Heart left ventricle (tissue), 13 donors: ENCODE measurements at regions not wholly inside any gene's neighbourhood (a gene's known extent, or its start where the extent isn't known, plus 50 kb on each side); places are given as distances from the start of the nearest gene placed in this dataset.

Source experiments
- CTCF ChIP-seq, 12 donors: fragments of 200-600 bp; sonication (generic) in 4 of 12; IDR thresholded peaks; one replicate each; pipeline versions ENCODE4 v1.5.0 to v1.8.0; 2018 to 2022; ENCODE audit warnings: antibody characterized with exemption in 12 of 12, mild to moderate bottlenecking in 5 of 12
- POLR2A ChIP-seq, 2 donors: fragments of 450-650 bp; IDR thresholded peaks; one replicate each; pipeline ENCODE4 v1.6.1; 2017; ENCODE audit warnings: antibody characterized with exemption in 2 of 2, mild to moderate bottlenecking in 2 of 2, moderate library complexity in 2 of 2
- donor health status: ischemic (EF 13 %, LVEDD 7.1; RV severe dilation, severe dysfunction).
- donor health status: DM: no; HTN: yes; CAD: no.
- donor health status: DM: no; HTN: no; CAD: no.
- donor health status: ischemic (EF 25% LVEDD 6.9; RV normal size, moderate dysfunction).
- donor health status: ischemic (EF 25% LVEDD 5.7; RV mildly dilated, moderate dysfunction).
- donor health status: ischemic (EF 35%, LVEDD 5.7; RV mildly dilated, moderate dysfunction).
- donor health status: nonischemic (EF 11% LVEDD 7.7; RV severe dilation, severe dysfunction).
- donor health status: DM: yes; HTN: yes; CAD: no.
- donor health status: PGD.
- donor health status: ischemic (EF 29% LVEDD 5.4; RV normal size, mild dysfunction).
- donor health status: nonischemic (EF 23%, LVEDD 6.1; RV moderate dilation, normal function).

DNA sequence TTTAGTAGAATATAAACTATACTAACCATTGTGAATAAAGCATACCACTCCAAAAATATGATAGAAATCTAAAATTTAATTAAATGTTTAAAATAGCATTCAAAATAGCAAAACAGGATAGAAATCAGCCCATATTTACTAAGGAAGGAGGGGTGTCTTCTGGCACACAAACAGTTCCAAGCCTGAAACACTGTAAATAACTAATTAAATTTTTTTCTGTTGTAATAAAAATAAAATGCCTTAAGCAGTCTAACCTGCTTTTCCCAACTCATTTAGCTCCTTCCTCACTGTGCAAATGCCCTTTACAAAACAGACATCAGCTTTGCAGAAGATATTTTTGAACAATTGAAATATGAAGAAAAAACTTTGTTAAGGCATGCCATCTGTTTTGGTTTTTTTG is 707.1 kb upstream of the USP15 start:
- no peak for TF ChIP-seq POLR2A (IDR thresholded peaks at IDR 0.05)
- no peak for TF ChIP-seq CTCF (IDR thresholded peaks at IDR 0.05)
